ENCODE measurements at regions not wholly inside any gene's neighbourhood (a gene's known extent, or its start where the extent isn't known, plus 50 kb on each side); places are given as distances from the start of the nearest gene placed in this dataset.

DNA sequence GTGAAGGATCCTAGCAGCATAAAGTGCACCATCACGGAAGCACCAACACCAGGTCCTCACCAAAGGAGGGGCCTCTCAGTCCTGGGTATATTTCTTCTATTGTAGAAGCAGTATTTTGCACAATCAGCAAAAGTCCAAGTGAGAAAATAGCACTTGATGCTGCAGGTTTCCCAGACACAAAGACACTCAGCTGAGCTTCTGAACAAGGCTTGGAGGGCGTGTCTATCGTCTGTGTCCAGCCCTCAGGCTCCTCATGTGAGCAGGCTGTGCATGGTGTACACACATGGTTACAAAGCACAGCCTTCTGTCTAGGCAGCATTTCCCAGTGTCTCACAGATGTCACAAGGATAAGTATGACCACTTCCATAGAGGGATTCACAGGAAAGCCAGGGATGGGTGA is 98.3 kb upstream of the SPATA12 start:
- peaks cover 0 to 5% (median 2%) of the 10 kb centered on the region in 5 donors for H3K9me3 Mint-ChIP-seq
- no peak for DNase-seq
- H3K27ac Mint-ChIP-seq: no peak overlapping the region
- H3K27ac ChIP-seq (ENCODE audit: low read depth, low read length): no peak overlapping the region
- H3K27me3 ChIP-seq (ENCODE audit: insufficient read depth, low read length, poor library complexity, severe bottlenecking): no peaks in the 10 kb centered on the region
- peaks cover 0 to 8% (median 0%) of the 10 kb centered on the region in 3 donors for H3K36me3 Mint-ChIP-seq
- ChIA-PET POLR2A (no interaction called here), CTCF (interaction anchor here (1.0 to 1.3 kb wide), 3 partner anchors 34 to 163 kb away, joined by 3 to 4 read pairs (median 3); no protein-coding TSS in a partner anchor)
- H3K4me1 Mint-ChIP-seq: peaks cover 0 to 5% (median 2%) of the 10 kb centered on the region in 3 donors
- no peaks in the 10 kb centered on the region for H3K36me3 ChIP-seq (ENCODE audit: insufficient read depth, low read length)
- H3K27me3 Mint-ChIP-seq: no peaks in the 10 kb centered on the region
- H3K4me3 Mint-ChIP-seq: no peak overlapping the region
- no peaks in the 10 kb centered on the region for H3K4me1 ChIP-seq (ENCODE audit: insufficient read depth, low read length)
- H3K4me3 ChIP-seq (ENCODE audit: low read length): no peak overlapping the region
- no peaks in the 10 kb centered on the region for H3K9me3 ChIP-seq (ENCODE audit: low read length)

DNA sequence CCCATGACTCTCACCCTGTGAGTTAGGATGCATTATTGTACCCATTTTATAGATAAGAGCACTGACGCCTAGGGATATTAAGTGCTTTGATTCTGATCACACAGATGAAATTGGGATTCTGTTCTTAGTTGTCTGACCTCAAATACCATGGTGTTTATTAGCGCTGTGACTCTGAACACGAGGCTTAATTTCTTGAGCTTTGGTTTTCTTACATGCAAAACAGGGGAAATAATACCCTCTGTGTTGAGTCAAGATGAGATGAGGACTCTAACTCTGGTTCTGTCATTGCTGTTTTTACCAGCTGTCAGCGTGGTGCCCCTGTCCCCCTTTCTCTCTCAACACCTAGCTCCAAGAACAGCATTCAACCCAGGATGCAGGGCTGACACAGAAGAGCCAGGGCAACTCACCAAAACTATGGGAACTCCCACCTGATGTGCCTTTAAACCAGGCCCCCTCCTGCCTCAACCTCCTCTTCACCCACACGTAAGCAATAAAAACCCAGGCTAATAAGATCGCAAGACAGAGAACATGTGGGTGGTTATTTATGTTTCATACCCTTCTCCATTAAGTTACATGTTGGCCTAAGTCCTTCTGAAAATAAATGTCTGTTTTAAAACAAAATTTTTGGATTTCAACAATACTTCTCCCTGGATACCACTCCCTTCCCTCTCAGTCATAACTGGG is 100.1 kb upstream of the SPATA12 start:
- Histone ChIP-seq H3K4me1 (ENCODE audit: insufficient read depth, low read length) (no peaks in the 10 kb centered on the region), H3K27ac (ENCODE audit: low read depth, low read length) (no peak overlapping the region), H3K9me3 (ENCODE audit: low read length) (no peaks in the 10 kb centered on the region), H3K36me3 (ENCODE audit: insufficient read depth, low read length) (no peaks in the 10 kb centered on the region), H3K27me3 (ENCODE audit: insufficient read depth, low read length, poor library complexity, severe bottlenecking) (no peaks in the 10 kb centered on the region), H3K4me3 (ENCODE audit: low read length) (no peak overlapping the region)
- DNase-seq: no peak
- CTCF ChIA-PET: no interaction called here
- Mint-ChIP-seq H3K9me3 (peaks cover 0 to 4% (median 2%) of the 10 kb centered on the region in 5 donors), H3K27ac (no peak overlapping the region), H3K4me3 (no peak overlapping the region), H3K36me3 (peaks cover 0 to 8% (median 0%) of the 10 kb centered on the region in 3 donors), H3K27me3 (no peaks in the 10 kb centered on the region), H3K4me1 (peaks cover 0 to 5% (median 2%) of the 10 kb centered on the region in 3 donors)
- POLR2A ChIA-PET: no interaction called here

DNA sequence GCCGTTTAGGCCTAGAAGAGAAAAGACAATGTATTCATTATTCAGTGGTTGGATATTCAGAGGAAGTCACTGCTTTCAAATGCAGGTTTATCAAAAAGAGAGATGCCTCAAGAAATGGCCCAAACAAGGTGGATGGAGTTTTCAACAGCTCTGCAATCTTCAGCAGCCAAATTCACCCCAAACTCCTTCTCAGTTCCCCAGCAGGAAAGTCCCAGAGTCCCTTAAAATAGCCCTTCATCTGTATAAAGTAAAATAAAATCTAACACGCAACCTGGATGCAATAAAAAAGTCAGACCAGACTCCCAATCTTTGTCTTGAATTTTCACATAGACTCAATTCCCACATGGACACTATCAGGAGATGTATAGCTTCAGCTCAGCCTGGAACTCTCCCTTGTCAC is 101.6 kb upstream of the SPATA12 start:
- ChIA-PET CTCF (interaction anchor here (1.1 to 1.6 kb wide), 2 partner anchors 28 to 159 kb away, joined by 4 to 5 read pairs; no protein-coding TSS in a partner anchor), POLR2A (no interaction called here)
- no peaks in the 10 kb centered on the region for H3K4me1 ChIP-seq (ENCODE audit: insufficient read depth, low read length)
- no peak overlapping the region for H3K27ac Mint-ChIP-seq
- no peak overlapping the region for H3K4me3 ChIP-seq (ENCODE audit: low read length)
- no peaks in the 10 kb centered on the region for H3K36me3 ChIP-seq (ENCODE audit: insufficient read depth, low read length)
- DNase-seq: no peak
- no peaks in the 10 kb centered on the region for H3K9me3 Mint-ChIP-seq
- H3K4me3 Mint-ChIP-seq: no peak overlapping the region
- peaks cover 0 to 5% (median 0%) of the 10 kb centered on the region in 3 donors for H3K36me3 Mint-ChIP-seq
- H3K9me3 ChIP-seq (ENCODE audit: low read length): no peaks in the 10 kb centered on the region
- no peaks in the 10 kb centered on the region for H3K27me3 ChIP-seq (ENCODE audit: insufficient read depth, low read length, poor library complexity, severe bottlenecking)
- peaks cover 0 to 5% (median 2%) of the 10 kb centered on the region in 3 donors for H3K4me1 Mint-ChIP-seq
- no peak overlapping the region for H3K27ac ChIP-seq (ENCODE audit: low read depth, low read length)
- no peaks in the 10 kb centered on the region for H3K27me3 Mint-ChIP-seq

DNA sequence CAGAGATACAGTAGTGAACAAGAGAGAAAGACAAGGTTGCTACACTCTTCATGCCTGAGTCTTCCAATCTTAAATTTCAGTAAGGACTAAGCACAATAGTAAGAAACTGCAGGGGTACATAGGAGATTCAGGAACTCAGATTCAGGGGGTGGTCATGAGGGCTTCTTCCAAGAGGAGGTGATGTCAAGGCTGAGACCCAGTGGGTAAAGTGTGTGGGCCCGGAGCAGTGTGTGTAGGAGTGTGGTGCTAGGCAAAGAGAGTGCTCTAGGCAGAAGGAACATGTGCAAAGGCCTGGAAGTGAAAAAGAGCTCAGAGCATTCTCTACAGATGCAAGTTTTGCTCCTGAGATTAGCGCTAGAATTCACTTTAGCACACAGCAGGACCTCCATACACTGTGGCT is 102.9 kb upstream of the SPATA12 start:
- Histone ChIP-seq H3K27me3 (ENCODE audit: insufficient read depth, low read length, poor library complexity, severe bottlenecking) (no peaks in the 10 kb centered on the region), H3K4me3 (ENCODE audit: low read length) (no peak overlapping the region), H3K9me3 (ENCODE audit: low read length) (no peaks in the 10 kb centered on the region), H3K27ac (ENCODE audit: low read depth, low read length) (no peak overlapping the region), H3K36me3 (ENCODE audit: insufficient read depth, low read length) (no peaks in the 10 kb centered on the region), H3K4me1 (ENCODE audit: insufficient read depth, low read length) (no peaks in the 10 kb centered on the region)
- POLR2A ChIA-PET: interaction anchor here (0.7 kb wide), 1 partner anchor 242 kb away, joined by 4 read pairs; no protein-coding TSS in a partner anchor
- no peaks in the 10 kb centered on the region for H3K27me3 Mint-ChIP-seq
- H3K27ac Mint-ChIP-seq: no peak overlapping the region
- H3K4me3 Mint-ChIP-seq: no peak overlapping the region
- no peaks in the 10 kb centered on the region for H3K9me3 Mint-ChIP-seq
- peaks cover 0 to 5% (median 0%) of the 10 kb centered on the region in 3 donors for H3K36me3 Mint-ChIP-seq
- CTCF ChIA-PET: interaction anchor here (1.1 kb wide), 1 partner anchor 29 kb away, joined by 4 read pairs; no protein-coding TSS in a partner anchor
- H3K4me1 Mint-ChIP-seq: peaks cover 0 to 5% (median 2%) of the 10 kb centered on the region in 3 donors
- DNase-seq: no peak

DNA sequence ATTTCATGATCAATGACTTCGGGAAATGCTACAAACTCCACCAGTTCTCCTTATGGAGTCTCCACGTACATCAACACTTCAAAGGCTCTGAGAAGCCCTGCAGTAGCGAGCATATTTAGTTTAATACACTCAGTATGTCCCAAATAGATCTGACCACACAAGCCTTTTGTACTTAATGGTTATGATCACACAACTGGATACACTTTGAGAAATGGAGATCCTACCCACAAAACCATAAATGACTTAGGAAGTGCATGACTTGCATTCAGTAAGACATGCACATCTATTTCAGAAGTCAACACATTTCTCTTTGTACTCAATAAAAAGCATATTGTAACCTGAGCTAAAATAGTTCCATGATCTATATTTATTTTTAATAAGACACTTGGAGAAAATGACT is 103.6 kb upstream of the SPATA12 start:
- H3K4me3 Mint-ChIP-seq: no peak overlapping the region
- no peak for DNase-seq
- Histone ChIP-seq H3K4me3 (ENCODE audit: low read length) (no peak overlapping the region), H3K4me1 (ENCODE audit: insufficient read depth, low read length) (no peaks in the 10 kb centered on the region), H3K9me3 (ENCODE audit: low read length) (no peaks in the 10 kb centered on the region), H3K27me3 (ENCODE audit: insufficient read depth, low read length, poor library complexity, severe bottlenecking) (no peaks in the 10 kb centered on the region), H3K27ac (ENCODE audit: low read depth, low read length) (no peak overlapping the region), H3K36me3 (ENCODE audit: insufficient read depth, low read length) (no peaks in the 10 kb centered on the region)
- ChIA-PET CTCF (no interaction called here), POLR2A (no interaction called here)
- no peaks in the 10 kb centered on the region for H3K9me3 Mint-ChIP-seq
- peaks cover 0 to 5% (median 2%) of the 10 kb centered on the region in 3 donors for H3K4me1 Mint-ChIP-seq
- H3K27me3 Mint-ChIP-seq: no peaks in the 10 kb centered on the region
- peaks cover 0 to 5% (median 0%) of the 10 kb centered on the region in 3 donors for H3K36me3 Mint-ChIP-seq
- H3K27ac Mint-ChIP-seq: no peak overlapping the region

DNA sequence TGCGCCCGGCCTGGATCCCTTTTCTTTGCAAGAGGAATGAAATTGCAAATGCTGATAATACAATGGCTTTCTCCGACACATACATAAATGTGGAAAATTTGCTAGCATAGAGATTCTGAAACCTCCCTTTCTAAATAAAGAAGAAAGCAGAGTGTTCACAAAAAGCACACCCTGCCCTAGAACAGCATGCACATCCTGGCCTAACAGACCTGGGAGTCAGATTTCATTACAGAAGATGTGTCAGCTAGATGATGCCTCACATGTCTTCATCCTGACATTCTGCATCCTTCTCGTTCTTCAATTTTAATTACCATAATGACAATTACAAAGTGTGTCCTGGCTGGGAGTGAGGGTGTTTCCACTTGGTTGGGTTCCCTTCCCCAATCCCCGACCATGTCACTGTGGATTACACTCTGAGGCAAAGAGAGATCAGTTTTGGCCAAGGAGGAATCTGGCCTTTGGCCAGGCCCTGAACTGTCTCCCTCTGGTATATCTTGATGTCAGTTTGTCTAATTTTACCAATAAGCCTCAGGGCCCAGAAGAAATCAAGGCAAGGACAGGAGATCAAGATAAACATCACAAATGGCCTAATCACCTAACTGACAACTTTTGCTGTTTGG is 104.9 kb upstream of the SPATA12 start:
- CTCF ChIA-PET: no interaction called here
- H3K27me3 ChIP-seq (ENCODE audit: insufficient read depth, low read length, poor library complexity, severe bottlenecking): no peaks in the 10 kb centered on the region
- POLR2A ChIA-PET: no interaction called here
- H3K9me3 Mint-ChIP-seq: no peaks in the 10 kb centered on the region
- H3K36me3 Mint-ChIP-seq: peaks cover 0 to 5% (median 0%) of the 10 kb centered on the region in 3 donors
- no peak for DNase-seq
- H3K27ac Mint-ChIP-seq: no peak overlapping the region
- H3K27me3 Mint-ChIP-seq: no peaks in the 10 kb centered on the region
- H3K36me3 ChIP-seq (ENCODE audit: insufficient read depth, low read length): no peaks in the 10 kb centered on the region
- H3K4me1 ChIP-seq (ENCODE audit: insufficient read depth, low read length): no peaks in the 10 kb centered on the region
- H3K4me3 ChIP-seq (ENCODE audit: low read length): no peak overlapping the region
- H3K4me3 Mint-ChIP-seq: no peak overlapping the region
- no peak overlapping the region for H3K27ac ChIP-seq (ENCODE audit: low read depth, low read length)
- H3K4me1 Mint-ChIP-seq: peaks cover 0 to 3% (median 2%) of the 10 kb centered on the region in 3 donors
- H3K9me3 ChIP-seq (ENCODE audit: low read length): no peaks in the 10 kb centered on the region

DNA sequence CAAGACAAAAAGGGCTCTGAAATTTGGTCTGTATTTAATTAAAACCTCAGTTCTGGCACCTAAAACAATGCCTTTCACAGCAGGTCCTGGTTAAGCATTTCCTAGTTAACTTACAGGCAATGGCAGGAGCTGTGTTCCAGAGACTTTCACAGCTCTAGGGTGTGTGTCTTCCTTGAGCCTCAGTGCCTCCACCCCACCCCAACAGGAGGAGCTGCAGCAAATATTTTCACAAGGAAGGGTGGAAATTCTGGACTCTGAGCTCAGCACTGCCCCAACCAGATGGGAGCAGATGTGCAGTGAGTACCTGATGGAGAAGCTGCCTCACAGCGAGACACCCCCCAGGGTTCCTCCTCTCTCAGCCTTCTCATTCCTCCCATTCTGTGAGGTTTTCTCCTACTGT is 106.3 kb upstream of the SPATA12 start:
- Mint-ChIP-seq H3K27ac (no peak overlapping the region), H3K4me1 (no peaks in the 10 kb centered on the region), H3K4me3 (no peak overlapping the region), H3K9me3 (no peaks in the 10 kb centered on the region), H3K27me3 (no peaks in the 10 kb centered on the region), H3K36me3 (peaks cover 0 to 5% (median 0%) of the 10 kb centered on the region in 3 donors)
- DNase-seq: no peak
- Histone ChIP-seq H3K9me3 (ENCODE audit: low read length) (no peaks in the 10 kb centered on the region), H3K27me3 (ENCODE audit: insufficient read depth, low read length, poor library complexity, severe bottlenecking) (no peaks in the 10 kb centered on the region), H3K27ac (ENCODE audit: low read depth, low read length) (no peak overlapping the region), H3K4me1 (ENCODE audit: insufficient read depth, low read length) (no peaks in the 10 kb centered on the region), H3K36me3 (ENCODE audit: insufficient read depth, low read length) (no peaks in the 10 kb centered on the region), H3K4me3 (ENCODE audit: low read length) (no peak overlapping the region)
- POLR2A ChIA-PET: no interaction called here
- CTCF ChIA-PET: no interaction called here

DNA sequence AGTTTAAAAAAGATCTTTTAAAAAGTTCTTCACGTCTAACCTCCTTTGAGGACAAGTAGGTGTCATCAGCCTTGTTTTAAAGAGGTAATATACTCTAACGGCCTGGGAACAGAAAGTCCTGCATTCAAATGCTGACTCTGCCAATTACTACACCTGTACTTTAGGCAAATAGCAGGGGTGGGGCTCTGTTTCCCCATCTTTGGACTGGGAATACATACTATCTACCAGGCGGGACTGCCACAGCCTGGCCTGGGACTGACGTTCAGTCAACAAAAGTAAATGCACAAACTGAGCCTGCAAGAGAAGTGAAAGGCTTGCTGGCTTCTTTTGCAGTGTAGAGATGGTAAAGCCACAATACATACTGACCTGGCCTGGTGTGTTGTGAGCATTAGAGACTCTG is 107.6 kb upstream of the SPATA12 start:
- ChIA-PET CTCF (no interaction called here), POLR2A (no interaction called here)
- Histone ChIP-seq H3K27me3 (ENCODE audit: insufficient read depth, low read length, poor library complexity, severe bottlenecking) (no peaks in the 10 kb centered on the region), H3K36me3 (ENCODE audit: insufficient read depth, low read length) (no peaks in the 10 kb centered on the region), H3K9me3 (ENCODE audit: low read length) (no peaks in the 10 kb centered on the region), H3K4me3 (ENCODE audit: low read length) (no peak overlapping the region), H3K4me1 (ENCODE audit: insufficient read depth, low read length) (no peaks in the 10 kb centered on the region), H3K27ac (ENCODE audit: low read depth, low read length) (no peak overlapping the region)
- H3K9me3 Mint-ChIP-seq: no peaks in the 10 kb centered on the region
- H3K36me3 Mint-ChIP-seq: peaks cover 0 to 5% (median 0%) of the 10 kb centered on the region in 3 donors
- no peaks in the 10 kb centered on the region for H3K4me1 Mint-ChIP-seq
- DNase-seq: no peak
- H3K4me3 Mint-ChIP-seq: no peak overlapping the region
- no peak overlapping the region for H3K27ac Mint-ChIP-seq
- H3K27me3 Mint-ChIP-seq: peaks cover 0 to 1% of the 10 kb centered on the region in 2 donors
